ENCODE measurements at regions not wholly inside any gene's neighbourhood (a gene's known extent, or its start where the extent isn't known, plus 50 kb on each side); places are given as distances from the start of the nearest gene placed in this dataset.

DNA sequence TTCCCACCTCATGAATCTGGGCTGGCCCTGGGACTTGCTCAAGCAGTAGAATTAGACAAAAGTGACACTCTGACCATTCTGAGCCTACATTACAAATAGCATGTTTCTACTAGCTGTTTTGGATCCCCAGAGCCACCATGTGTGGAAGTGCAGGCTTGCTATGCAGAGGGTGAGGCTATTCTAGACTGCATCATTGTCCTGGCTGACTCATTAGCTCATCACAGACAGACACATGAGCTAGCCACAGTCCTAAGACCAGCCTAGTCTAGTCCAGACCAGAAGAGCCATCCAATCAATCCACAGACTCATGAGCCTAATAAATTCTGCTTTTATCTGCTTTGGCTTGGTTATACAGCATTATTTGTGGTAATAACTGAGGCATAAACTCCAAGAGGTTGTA lies 351.9 kb downstream of the PRELID2 start (continued):
- TF ChIP-seq, protein P1, sequence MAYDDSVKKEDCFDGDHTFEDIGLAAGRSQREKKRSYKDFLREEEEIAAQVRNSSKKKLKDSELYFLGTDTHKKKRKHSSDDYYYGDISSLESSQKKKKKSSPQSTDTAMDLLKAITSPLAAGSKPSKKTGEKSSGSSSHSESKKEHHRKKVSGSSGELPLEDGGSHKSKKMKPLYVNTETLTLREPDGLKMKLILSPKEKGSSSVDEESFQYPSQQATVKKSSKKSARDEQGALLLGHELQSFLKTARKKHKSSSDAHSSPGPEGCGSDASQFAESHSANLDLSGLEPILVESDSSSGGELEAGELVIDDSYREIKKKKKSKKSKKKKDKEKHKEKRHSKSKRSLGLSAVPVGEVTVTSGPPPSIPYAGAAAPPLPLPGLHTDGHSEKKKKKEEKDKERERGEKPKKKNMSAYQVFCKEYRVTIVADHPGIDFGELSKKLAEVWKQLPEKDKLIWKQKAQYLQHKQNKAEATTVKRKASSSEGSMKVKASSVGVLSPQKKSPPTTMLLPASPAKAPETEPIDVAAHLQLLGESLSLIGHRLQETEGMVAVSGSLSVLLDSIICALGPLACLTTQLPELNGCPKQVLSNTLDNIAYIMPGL (CRISPR knock-in tag; IDR thresholded peaks at IDR 0.05; ENCODE audit: borderline replicate concordance) = no peak
- TF ChIP-seq, protein P2, sequence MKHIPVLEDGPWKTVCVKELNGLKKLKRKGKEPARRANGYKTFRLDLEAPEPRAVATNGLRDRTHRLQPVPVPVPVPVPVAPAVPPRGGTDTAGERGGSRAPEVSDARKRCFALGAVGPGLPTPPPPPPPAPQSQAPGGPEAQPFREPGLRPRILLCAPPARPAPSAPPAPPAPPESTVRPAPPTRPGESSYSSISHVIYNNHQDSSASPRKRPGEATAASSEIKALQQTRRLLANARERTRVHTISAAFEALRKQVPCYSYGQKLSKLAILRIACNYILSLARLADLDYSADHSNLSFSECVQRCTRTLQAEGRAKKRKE (CRISPR knock-in tag; IDR thresholded peaks at IDR 0.05; ENCODE audit: low read depth) = no peak
- TF ChIP-seq NR3C1 (IDR thresholded peaks at IDR 0.05) = no peak
- no peak for TF ChIP-seq RAD21 (conservative IDR thresholded peaks at IDR 0.05 in 1 of 2, IDR thresholded peaks at IDR 0.05 in 1 of 2)
- no peak for TF ChIP-seq HOXB5 (CRISPR knock-in tag; IDR thresholded peaks at IDR 0.05)
- no peak for TF ChIP-seq CEBPB (IDR thresholded peaks at IDR 0.05)
- TF ChIP-seq, protein P3, sequence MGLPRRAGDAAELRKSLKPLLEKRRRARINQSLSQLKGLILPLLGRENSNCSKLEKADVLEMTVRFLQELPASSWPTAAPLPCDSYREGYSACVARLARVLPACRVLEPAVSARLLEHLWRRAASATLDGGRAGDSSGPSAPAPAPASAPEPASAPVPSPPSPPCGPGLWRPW (IDR thresholded peaks at IDR 0.05) = no peak
- no peak for TF ChIP-seq MAFK (IDR thresholded peaks at IDR 0.05; ENCODE audit: partially characterized antibody)
- TF ChIP-seq TP53 (CRISPR knock-in tag; IDR thresholded peaks at IDR 0.05) = no peak
- no peak for TF ChIP-seq EHMT2 (IDR thresholded peaks at IDR 0.05; ENCODE audit: low read depth)
- no peak for TF ChIP-seq ZFP36 (IDR thresholded peaks at IDR 0.05; ENCODE audit: borderline replicate concordance, partially characterized antibody)

DNA sequence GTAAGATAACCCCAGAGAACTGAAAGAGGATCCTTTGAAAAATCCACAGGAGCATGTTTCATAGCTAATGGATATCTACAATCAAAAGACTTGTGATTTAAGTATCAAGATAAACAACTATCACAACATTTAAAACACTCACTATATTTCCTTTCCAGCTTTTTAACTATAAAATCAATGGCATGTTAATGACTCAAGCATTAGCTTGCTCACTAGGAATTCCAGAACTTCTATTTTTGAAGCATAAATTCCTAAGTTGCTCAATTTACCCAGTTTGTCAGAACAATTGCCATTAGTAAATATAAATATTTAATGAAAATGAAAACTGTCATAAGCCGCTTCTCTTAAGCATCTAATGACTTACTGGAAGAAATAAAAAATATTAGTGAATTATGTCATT lies 355.3 kb downstream of the PRELID2 start:
- Histone ChIP-seq H3K4me1 (peaks cover 12% of the 10 kb centered on the region), H3K27ac (no peak overlapping the region), H3K9me3 (no peaks in the 10 kb centered on the region), H3K4me2 (no peak overlapping the region), H3K4me3 (no peak overlapping the region)
- TF ChIP-seq EP300 (IDR thresholded peaks at IDR 0.05) = no peak
- TF ChIP-seq CBX2 (IDR thresholded peaks at IDR 0.05; ENCODE audit: borderline replicate concordance, low read depth) = no peak
- TF ChIP-seq ZNF302 (CRISPR knock-in tag; IDR thresholded peaks at IDR 0.05) = no peak
- TF ChIP-seq ZFP36 (IDR thresholded peaks at IDR 0.05; ENCODE audit: borderline replicate concordance, partially characterized antibody) = no peak
- no peak for TF ChIP-seq ZSCAN20 (CRISPR knock-in tag; IDR thresholded peaks at IDR 0.05)
- TF ChIP-seq, protein P4, sequence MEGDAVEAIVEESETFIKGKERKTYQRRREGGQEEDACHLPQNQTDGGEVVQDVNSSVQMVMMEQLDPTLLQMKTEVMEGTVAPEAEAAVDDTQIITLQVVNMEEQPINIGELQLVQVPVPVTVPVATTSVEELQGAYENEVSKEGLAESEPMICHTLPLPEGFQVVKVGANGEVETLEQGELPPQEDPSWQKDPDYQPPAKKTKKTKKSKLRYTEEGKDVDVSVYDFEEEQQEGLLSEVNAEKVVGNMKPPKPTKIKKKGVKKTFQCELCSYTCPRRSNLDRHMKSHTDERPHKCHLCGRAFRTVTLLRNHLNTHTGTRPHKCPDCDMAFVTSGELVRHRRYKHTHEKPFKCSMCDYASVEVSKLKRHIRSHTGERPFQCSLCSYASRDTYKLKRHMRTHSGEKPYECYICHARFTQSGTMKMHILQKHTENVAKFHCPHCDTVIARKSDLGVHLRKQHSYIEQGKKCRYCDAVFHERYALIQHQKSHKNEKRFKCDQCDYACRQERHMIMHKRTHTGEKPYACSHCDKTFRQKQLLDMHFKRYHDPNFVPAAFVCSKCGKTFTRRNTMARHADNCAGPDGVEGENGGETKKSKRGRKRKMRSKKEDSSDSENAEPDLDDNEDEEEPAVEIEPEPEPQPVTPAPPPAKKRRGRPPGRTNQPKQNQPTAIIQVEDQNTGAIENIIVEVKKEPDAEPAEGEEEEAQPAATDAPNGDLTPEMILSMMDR (IDR thresholded peaks at IDR 0.05) = no peak
- no peak for TF ChIP-seq PHF8 (IDR thresholded peaks at IDR 0.05; ENCODE audit: borderline replicate concordance, low read depth)
- no peak for TF ChIP-seq RARB (CRISPR knock-in tag; IDR thresholded peaks at IDR 0.05)
- no peak for TF ChIP-seq TFCP2L1 (CRISPR knock-in tag; IDR thresholded peaks at IDR 0.05)
- TF ChIP-seq NPAS2 (CRISPR knock-in tag; IDR thresholded peaks at IDR 0.05; ENCODE audit: borderline replicate concordance) = no peak
- TF ChIP-seq, protein P5, sequence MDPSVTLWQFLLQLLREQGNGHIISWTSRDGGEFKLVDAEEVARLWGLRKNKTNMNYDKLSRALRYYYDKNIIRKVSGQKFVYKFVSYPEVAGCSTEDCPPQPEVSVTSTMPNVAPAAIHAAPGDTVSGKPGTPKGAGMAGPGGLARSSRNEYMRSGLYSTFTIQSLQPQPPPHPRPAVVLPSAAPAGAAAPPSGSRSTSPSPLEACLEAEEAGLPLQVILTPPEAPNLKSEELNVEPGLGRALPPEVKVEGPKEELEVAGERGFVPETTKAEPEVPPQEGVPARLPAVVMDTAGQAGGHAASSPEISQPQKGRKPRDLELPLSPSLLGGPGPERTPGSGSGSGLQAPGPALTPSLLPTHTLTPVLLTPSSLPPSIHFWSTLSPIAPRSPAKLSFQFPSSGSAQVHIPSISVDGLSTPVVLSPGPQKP (IDR thresholded peaks at IDR 0.05; ENCODE audit: low read depth, low read length) = no peak
- TF ChIP-seq FOXS1 (CRISPR knock-in tag; IDR thresholded peaks at IDR 0.05) = no peak
- 77% methylated on average over 1 of the region's 1 CpG for WGBS (ENCODE audit: missing lambda C conversion rate)
- POLR2A ChIA-PET = no interaction called here
- no peak for DNase-seq (ENCODE audit: low read depth in 1 of 2, low spot score in 1 of 2)
- no peak for ATAC-seq
- no peak for FAIRE-seq
- CTCF ChIA-PET = no interaction called here

All from A549 (cell line).